GM12878 (cell line): ENCODE measurements at regions not wholly inside any gene's neighbourhood (a gene's known extent, or its start where the extent isn't known, plus 50 kb on each side); places are given as distances from the start of the nearest gene placed in this dataset.

Experiments
- ATAC-seq: fragments of 200-7000 bp; cut with Tn5 transposase; 3 replicates; pipeline ENCODE4 v1.9.1; 2020; ENCODE audit warnings: mild to moderate bottlenecking, moderate library complexity
- BruUV-seq: library from RNA; stranded (reverse); fragments of 400-500 nt; replicated peaks from 2 replicates; lab custom pipeline; 2021; lab: Mats Ljungman, UMichigan
- CTCF ChIA-PET: fragments of 300-600 bp; sonication (Branson Sonifier 250); formaldehyde crosslinking; extraction: SDS; loops from one replicate; lab custom pipeline; 2021; ENCODE audit warnings: inconsistent platforms; lab: Yijun Ruan, JAX
- POLR2A ChIA-PET: fragments of 350-600 bp; formaldehyde crosslinking; extraction: SDS; loops from one replicate; lab custom pipeline; 2021; ENCODE audit warnings: inconsistent platforms; lab: Charles Lee
- RAD21 ChIA-PET: fragments of 300-600 bp; sonication (Branson Sonifier 250); formaldehyde crosslinking; loops from one replicate; lab custom pipeline; 2023; ENCODE audit warnings: antibody characterized with exemption; ENCODE audit not compliant: unreplicated experiment; lab: Charles Lee
- SMC1A ChIA-PET: fragments of 300-600 bp; sonication (Branson Sonifier 250); formaldehyde crosslinking; loops from one replicate; lab custom pipeline; 2023; ENCODE audit not compliant: unreplicated experiment, uncharacterized antibody; lab: Charles Lee
- DNase-seq: peaks from one replicate; pipeline ENCODE4 v3.0.0-alpha.2; 2011; ENCODE audit warnings: low read depth, low spot score
- FAIRE-seq: peaks from 3 replicates; lab custom pipeline; 2011; peaks lifted over from hg19 to GRCh38; lab: Jason Lieb, UNC
- H2AFZ ChIP-seq: 2 replicates; pipeline ENCODE4 v1.6.0; 2011; ENCODE audit warnings: low read depth, low read length, control low read depth; ENCODE audit not compliant: control insufficient read depth
- H3K27ac ChIP-seq: 2 replicates; pipeline ENCODE4 v1.5.1; 2011; ENCODE audit warnings: control low read depth; ENCODE audit not compliant: control insufficient read depth, insufficient read depth
- H3K27me3 ChIP-seq, 2 experiments: replicated peaks in 1 of 2; 2 replicates each; pipeline versions ENCODE4 v1.6.0 to v1.6.1; 2011; ENCODE audit warnings: low read length in 1 of 2; ENCODE audit not compliant: control insufficient read depth in 2 of 2, insufficient read depth in 2 of 2
- H3K36me3 ChIP-seq, 2 experiments: 2 replicates each; pipeline ENCODE4 v1.5.1; 2011; ENCODE audit warnings: low read length in 1 of 2; ENCODE audit not compliant: control insufficient read depth in 2 of 2, insufficient read depth in 2 of 2
- H3K4me1 ChIP-seq: 2 replicates; pipeline ENCODE4 v1.6.1; 2011; ENCODE audit warnings: mild to moderate bottlenecking, low read length, moderate library complexity, mixed read lengths; ENCODE audit not compliant: control insufficient read depth, insufficient read depth
- H3K4me2 ChIP-seq: 2 replicates; pipeline ENCODE4 v1.6.0; 2011; ENCODE audit warnings: control low read depth; ENCODE audit not compliant: control insufficient read depth, insufficient read depth
- H3K4me3 ChIP-seq: fragments of 200-600 bp; sonication (generic); 2 replicates; pipeline ENCODE4 v1.5.1; 2016
- H3K79me2 ChIP-seq: 2 replicates; pipeline ENCODE4 v1.6.0; 2011; ENCODE audit warnings: low read length; ENCODE audit not compliant: control insufficient read depth, insufficient read depth
- H3K9ac ChIP-seq: 2 replicates; pipeline ENCODE4 v1.8.0; 2011; ENCODE audit warnings: low read length, control low read depth, mixed read lengths; ENCODE audit not compliant: control insufficient read depth, insufficient read depth
- H3K9me3 ChIP-seq: replicated peaks from 3 replicates; pipeline ENCODE4 v1.5.1; 2011; ENCODE audit warnings: mild to moderate bottlenecking, low read length; ENCODE audit not compliant: control insufficient read depth, insufficient read depth
- H4K20me1 ChIP-seq: 2 replicates; pipeline ENCODE4 v1.6.0; 2011; ENCODE audit not compliant: control insufficient read depth, insufficient read depth
- ATF7 ChIP-seq: fragments of 450-650 bp; IDR thresholded peaks from 2 replicates; pipeline ENCODE4 v1.6.1; 2016; ENCODE audit warnings: low read depth, mild to moderate bottlenecking
- BRCA1 ChIP-seq: IDR thresholded peaks from 2 replicates; pipeline ENCODE4 v1.6.1; 2011; ENCODE audit warnings: low read depth, low read length, improper control_type of control experiment
- CBFB ChIP-seq: IDR thresholded peaks from 2 replicates; pipeline ENCODE4 v1.6.1; 2016; ENCODE audit warnings: antibody characterized with exemption, low read depth
- FOXK2 ChIP-seq: fragments of 450-650 bp; IDR thresholded peaks from 2 replicates; pipeline ENCODE4 v1.6.1; 2017; ENCODE audit warnings: mild to moderate bottlenecking, moderate library complexity
- FOXM1 ChIP-seq: IDR thresholded peaks from 2 replicates; pipeline ENCODE4 v1.6.1; 2012; ENCODE audit warnings: low read depth, mild to moderate bottlenecking, inconsistent platforms, low read length, moderate library complexity
- HDAC6 ChIP-seq: fragments of 200-600 bp; sonication (generic); IDR thresholded peaks from one replicate; pipeline ENCODE4 v1.8.0; 2017; ENCODE audit warnings: antibody characterized with exemption; ENCODE audit not compliant: unreplicated experiment
- IRF5 ChIP-seq: fragments of 450-650 bp; IDR thresholded peaks from 2 replicates; pipeline ENCODE4 v1.6.1; 2017; ENCODE audit warnings: borderline replicate concordance
- NKRF ChIP-seq: fragments of 450-650 bp; conservative IDR thresholded peaks from 2 replicates; pipeline ENCODE4 v1.6.1; 2017; ENCODE audit warnings: mild to moderate bottlenecking, moderate library complexity
- NRF1 ChIP-seq: conservative IDR thresholded peaks from 2 replicates; pipeline ENCODE4 v1.6.1; 2011; ENCODE audit warnings: mild to moderate bottlenecking, low read depth, low read length, improper control_type of control experiment
- RAD51 ChIP-seq: fragments of 450-650 bp; IDR thresholded peaks from 2 replicates; pipeline ENCODE4 v1.6.1; 2016; ENCODE audit warnings: moderate library complexity, mild to moderate bottlenecking, inconsistent platforms
- RBBP5 ChIP-seq: fragments of 200-600 bp; sonication (generic); conservative IDR thresholded peaks from 2 replicates; pipeline ENCODE4 v1.6.1; 2016
- RFX5 ChIP-seq: IDR thresholded peaks from 2 replicates; pipeline ENCODE4 v1.6.1; 2011; ENCODE audit warnings: low read depth, low read length, improper control_type of control experiment
- STAT1 ChIP-seq: fragments of 450-650 bp; conservative IDR thresholded peaks from 2 replicates; pipeline ENCODE4 v1.6.1; 2014; ENCODE audit warnings: antibody characterized with exemption, mild to moderate bottlenecking
- TCF3 ChIP-seq: IDR thresholded peaks from 2 replicates; pipeline ENCODE4 v1.6.1; 2012; ENCODE audit warnings: low read depth, mild to moderate bottlenecking, low read length, borderline replicate concordance; ENCODE audit not compliant: insufficient read depth
- ZBTB11 ChIP-seq: fragments of 450-650 bp; formaldehyde crosslinking; IDR thresholded peaks from 2 replicates; pipeline ENCODE4 v1.5.0; 2022; ENCODE audit warnings: mild to moderate bottlenecking, missing genetic modification characterization
- ZBTB33 ChIP-seq: fragments of 450-650 bp; IDR thresholded peaks from 2 replicates; pipeline ENCODE4 v1.6.1; 2017; ENCODE audit warnings: mild to moderate bottlenecking
- WGBS: methylation state at CpG from one replicate; pipeline ENCODE4 v1.1.6; 2016; ENCODE audit warnings: low lambda C conversion rate; ENCODE audit not compliant: insufficient replicate concordance, insufficient coverage; ENCODE audit errors: missing lambda C conversion rate; 5-methylcytosine and 5-hydroxymethylcytosine counted together
- in situ Hi-C: fragments of 300-500 bp; cut with MboI; formaldehyde crosslinking; loops from 9 replicates; pipeline ENCODE4 v1.14.3; 2018; ENCODE audit warnings: mixed read lengths
- intact Hi-C: fragments of 100-400 bp; cut with micrococcal nuclease; formaldehyde crosslinking; loops from one replicate; pipeline ENCODE4 v1.14.2; 2022; ENCODE audit not compliant: unreplicated experiment

GRCh38 chr4:91837608-91838029 is 466.1 kb upstream of the GRID2 start:
- no peaks in the 10 kb centered on the region for H3K9me3 ChIP-seq
- FAIRE-seq = no peak
- no TSS peak for BruUV-seq
- DNase-seq = no peak
- RAD21 ChIA-PET = no interaction called here
- H3K36me3 ChIP-seq = no peaks in the 10 kb centered on the region
- intact Hi-C loops (no loop called here), in situ Hi-C loops (no loop called here)
- WGBS = 0% methylated on average over 1 of the region's 1 CpG
- POLR2A ChIA-PET = no interaction called here
- H3K4me1 ChIP-seq = no peaks in the 10 kb centered on the region
- no peak overlapping the region for H3K4me2 ChIP-seq
- H3K27me3 ChIP-seq = no peaks in the 10 kb centered on the region
- no peaks in the 10 kb centered on the region for H3K79me2 ChIP-seq
- no peak overlapping the region for H3K9ac ChIP-seq
- no peak overlapping the region for H3K27ac ChIP-seq
- H2AFZ ChIP-seq = no peak overlapping the region
- no peaks in the 10 kb centered on the region for H4K20me1 ChIP-seq
- no peak for ATAC-seq
- no peak overlapping the region for H3K4me3 ChIP-seq
- SMC1A ChIA-PET = no interaction called here
- CTCF ChIA-PET = no interaction called here
- TF ChIP-seq ZBTB33 (no peak), FOXK2 (no peak), RFX5 (no peak), BRCA1 (no peak), HDAC6 (no peak), FOXM1 (no peak), NRF1 (no peak), CBFB (no peak), TCF3 (no peak), ZBTB11 (CRISPR knock-in tag) (no peak), IRF5 (no peak), STAT1 (no peak), ATF7 (no peak), NKRF (no peak), RBBP5 (no peak), RAD51 (no peak)
